Sciatic nerve (tissue), 2 donors: ENCODE measurements at regions not wholly inside any gene's neighbourhood (a gene's known extent, or its start where the extent isn't known, plus 50 kb on each side); places are given as distances from the start of the nearest gene placed in this dataset.

ENCODE experiments used
- ATAC-seq: fragments of 200-7000 bp; cut with Tn5 transposase; one replicate; pipeline ENCODE4 v1.9.1; 2020; ENCODE audit warnings: mild to moderate bottlenecking, moderate library complexity
- DNase-seq: peaks from one replicate; pipeline ENCODE4 v3.0.0-alpha.2; 2020; ENCODE audit warnings: low spot score
- intact Hi-C: fragments of 100-400 bp; cut with DNase I; formaldehyde crosslinking; loops from one replicate; pipeline ENCODE4 v1.14.2; 2022
- donor health status: DM: no; HTN: no; CAD: no.
- donor health status: DM: no; HTN: no; CAD: no.

GRCh38 chr4:13876131-13876530 lies 248.6 kb upstream of the BOD1L1 start:
- no peak for DNase-seq

GRCh38 chr4:13876940-13877339 lies 249.4 kb upstream of the BOD1L1 start:
- DNase-seq (no peak), ATAC-seq (no peak)
- intact Hi-C loops = no loop called here

More at GRCh38 chr4:13876131-13876530, 248.6 kb upstream of the BOD1L1 start:
- no peak for ATAC-seq
- intact Hi-C loops = no loop called here

GRCh38 chr4:13877626-13878025 lies 250.1 kb upstream of the BOD1L1 start:
- DNase-seq (no peak), ATAC-seq (no peak)
- intact Hi-C loops = no loop called here

GRCh38 chr4:13881892-13882291 lies 254.4 kb upstream of the BOD1L1 start:
- DNase-seq = no peak
- intact Hi-C loops = no loop called here
- ATAC-seq = no peak

GRCh38 chr4:13887010-13887409 lies 259.5 kb upstream of the BOD1L1 start:
- ATAC-seq (no peak), DNase-seq (no peak)
- intact Hi-C loops = no loop called here

- ATAC-seq (no peak), DNase-seq (no peak)
- intact Hi-C loops = no loop called here
Measured at GRCh38 chr4:13888112-13888511, 260.6 kb upstream of the BOD1L1 start.

GRCh38 chr4:13891544-13891939 lies 264.0 kb upstream of the BOD1L1 start:
- DNase-seq (no peak), ATAC-seq (no peak)
- intact Hi-C loops = no loop called here

GRCh38 chr4:13892739-13893105 lies 265.2 kb upstream of the BOD1L1 start:
- peak; percentile 64 for ATAC-seq
- intact Hi-C loops = no loop called here
- no peak for DNase-seq

- intact Hi-C loops = no loop called here
- DNase-seq (no peak), ATAC-seq (no peak)
Measured at GRCh38 chr4:13893211-13893610, 265.7 kb upstream of the BOD1L1 start.

- DNase-seq (no peak), ATAC-seq (no peak)
- intact Hi-C loops = no loop called here
Measured at GRCh38 chr4:13893987-13894386, 266.5 kb upstream of the BOD1L1 start.

GRCh38 chr4:13900780-13901179 lies 273.3 kb upstream of the BOD1L1 start:
- DNase-seq (no peak), ATAC-seq (no peak)
- intact Hi-C loops = no loop called here

GRCh38 chr4:13902146-13902545 lies 274.6 kb upstream of the BOD1L1 start:
- DNase-seq (no peak), ATAC-seq (no peak)
- intact Hi-C loops = no loop called here

- intact Hi-C loops = no loop called here
- DNase-seq = no peak
- ATAC-seq = no peak
Measured at GRCh38 chr4:13903061-13903460, 275.5 kb upstream of the BOD1L1 start.

- intact Hi-C loops = no loop called here
- peak; percentile 38 for ATAC-seq
- no peak for DNase-seq
Measured at GRCh38 chr4:13903901-13904300, 276.4 kb upstream of the BOD1L1 start.

- intact Hi-C loops = no loop called here
- DNase-seq (no peak), ATAC-seq (no peak)
Measured at GRCh38 chr4:13905543-13905942, 278.0 kb upstream of the BOD1L1 start.

GRCh38 chr4:13906727-13907126 lies 279.2 kb upstream of the BOD1L1 start:
- DNase-seq (no peak), ATAC-seq (no peak)
- intact Hi-C loops = no loop called here

GRCh38 chr4:13907255-13907751 lies 279.8 kb upstream of the BOD1L1 start:
- DNase-seq (no peak), ATAC-seq (peak; percentile 41)
- intact Hi-C loops = no loop called here

GRCh38 chr4:13908455-13908854 lies 280.9 kb upstream of the BOD1L1 start:
- intact Hi-C loops = no loop called here
- ATAC-seq (no peak), DNase-seq (no peak)

- ATAC-seq (no peak), DNase-seq (no peak)
- intact Hi-C loops = no loop called here
Measured at GRCh38 chr4:13910556-13910955, 283.0 kb upstream of the BOD1L1 start.

GRCh38 chr4:13911256-13911655 lies 283.7 kb upstream of the BOD1L1 start:
- ATAC-seq (no peak), DNase-seq (no peak)
- intact Hi-C loops = no loop called here

GRCh38 chr4:13912436-13912925 lies 285.0 kb upstream of the BOD1L1 start:
- intact Hi-C loops = no loop called here
- no peak for ATAC-seq
- DNase-seq = no peak

GRCh38 chr4:13912966-13913365 lies 285.4 kb upstream of the BOD1L1 start:
- ATAC-seq = peak; percentile 72
- DNase-seq = no peak
- intact Hi-C loops = no loop called here
